ENCODE measurements at regions not wholly inside any gene's neighbourhood (a gene's known extent, or its start where the extent isn't known, plus 50 kb on each side); places are given as distances from the start of the nearest gene placed in this dataset.

GRCh38 chr1:191889623-191890003, 268.6 kb upstream of the RGS18 start:
- DNase-seq (ENCODE audit: low read depth) = no peak
- no peak overlapping the region for H3K4me3 ChIP-seq (ENCODE audit: low read depth, low read length)
- TF ChIP-seq CTCF (IDR thresholded peaks at IDR 0.05; ENCODE audit: low read depth, low read length) (no peak), MYC (IDR thresholded peaks at IDR 0.05; ENCODE audit: low read depth, low read length) (no peak), POLR2A (IDR thresholded peaks at IDR 0.05; ENCODE audit: extremely low read depth, insufficient read length) (no peak), MAX (IDR thresholded peaks at IDR 0.05; ENCODE audit: low read depth, low read length) (no peak)

- DNase-seq (ENCODE audit: low read depth) = no peak
- no peak overlapping the region for H3K4me3 ChIP-seq (ENCODE audit: low read depth, low read length)
- no peak for TF ChIP-seq MYC (IDR thresholded peaks at IDR 0.05; ENCODE audit: low read depth, low read length)
These were observed 267.7 kb upstream of the RGS18 start for GRCh38 chr1:191890433-191891088.

GRCh38 chr1:191892716-191893115, 265.5 kb upstream of the RGS18 start:
- H3K4me3 ChIP-seq (ENCODE audit: low read depth, low read length) = no peak overlapping the region
- TF ChIP-seq POLR2A (IDR thresholded peaks at IDR 0.05; ENCODE audit: extremely low read depth, insufficient read length) = no peak
- no peak for TF ChIP-seq MYC (IDR thresholded peaks at IDR 0.05; ENCODE audit: low read depth, low read length)
- TF ChIP-seq MAX (IDR thresholded peaks at IDR 0.05; ENCODE audit: low read depth, low read length) = no peak
- TF ChIP-seq CTCF (IDR thresholded peaks at IDR 0.05; ENCODE audit: low read depth, low read length) = no peak
- DNase-seq (ENCODE audit: low read depth) = no peak

- TF ChIP-seq POLR2A (IDR thresholded peaks at IDR 0.05; ENCODE audit: extremely low read depth, insufficient read length) = no peak
- no peak for TF ChIP-seq MAX (IDR thresholded peaks at IDR 0.05; ENCODE audit: low read depth, low read length)
- TF ChIP-seq CTCF (IDR thresholded peaks at IDR 0.05; ENCODE audit: low read depth, low read length) = no peak
- no peak for TF ChIP-seq MYC (IDR thresholded peaks at IDR 0.05; ENCODE audit: low read depth, low read length)
- H3K4me3 ChIP-seq (ENCODE audit: low read depth, low read length) = no peak overlapping the region
- no peak for DNase-seq (ENCODE audit: low read depth)
These were observed 263.2 kb upstream of the RGS18 start for GRCh38 chr1:191895049-191895448.

- DNase-seq (ENCODE audit: low read depth) = no peak
- H3K4me3 ChIP-seq (ENCODE audit: low read depth, low read length) = no peak overlapping the region
- TF ChIP-seq MAX (IDR thresholded peaks at IDR 0.05; ENCODE audit: low read depth, low read length) (no peak), MYC (IDR thresholded peaks at IDR 0.05; ENCODE audit: low read depth, low read length) (no peak), POLR2A (IDR thresholded peaks at IDR 0.05; ENCODE audit: extremely low read depth, insufficient read length) (no peak), CTCF (IDR thresholded peaks at IDR 0.05; ENCODE audit: low read depth, low read length) (no peak)
These were observed 262.7 kb upstream of the RGS18 start for GRCh38 chr1:191895462-191896058.

GRCh38 chr1:191897134-191897533, 261.1 kb upstream of the RGS18 start:
- no peak for DNase-seq (ENCODE audit: low read depth)
- no peak for TF ChIP-seq CTCF (IDR thresholded peaks at IDR 0.05; ENCODE audit: low read depth, low read length)
- no peak for TF ChIP-seq MAX (IDR thresholded peaks at IDR 0.05; ENCODE audit: low read depth, low read length)
- TF ChIP-seq MYC (IDR thresholded peaks at IDR 0.05; ENCODE audit: low read depth, low read length) = no peak
- TF ChIP-seq POLR2A (IDR thresholded peaks at IDR 0.05; ENCODE audit: extremely low read depth, insufficient read length) = no peak
- H3K4me3 ChIP-seq (ENCODE audit: low read depth, low read length) = no peak overlapping the region

Measured in NB4 (cell line).